ENCODE measurements at regions not wholly inside any gene's neighbourhood (a gene's known extent, or its start where the extent isn't known, plus 50 kb on each side); places are given as distances from the start of the nearest gene placed in this dataset.

DNA sequence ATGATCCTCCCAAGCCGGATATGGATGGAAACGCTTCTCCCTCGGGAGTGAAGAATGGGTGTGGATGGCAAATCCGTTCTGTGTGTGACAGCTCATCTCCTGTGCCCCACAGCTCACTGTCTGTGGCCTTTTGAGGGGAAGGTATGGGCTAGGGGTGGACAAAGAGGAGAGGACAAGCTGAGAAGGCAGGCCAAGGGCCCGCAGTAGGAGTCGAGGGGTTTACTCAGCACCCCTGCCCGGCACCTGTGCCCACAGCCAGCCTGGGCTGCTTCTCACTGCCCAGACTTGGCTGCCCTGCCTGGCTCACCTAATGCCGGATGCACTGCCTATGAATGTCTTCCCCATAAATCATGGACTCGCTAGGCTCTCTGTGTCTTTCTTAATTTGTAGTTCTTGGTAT, 503.8 kb downstream of the TCERG1L start:
- no peak for DNase-seq

DNA sequence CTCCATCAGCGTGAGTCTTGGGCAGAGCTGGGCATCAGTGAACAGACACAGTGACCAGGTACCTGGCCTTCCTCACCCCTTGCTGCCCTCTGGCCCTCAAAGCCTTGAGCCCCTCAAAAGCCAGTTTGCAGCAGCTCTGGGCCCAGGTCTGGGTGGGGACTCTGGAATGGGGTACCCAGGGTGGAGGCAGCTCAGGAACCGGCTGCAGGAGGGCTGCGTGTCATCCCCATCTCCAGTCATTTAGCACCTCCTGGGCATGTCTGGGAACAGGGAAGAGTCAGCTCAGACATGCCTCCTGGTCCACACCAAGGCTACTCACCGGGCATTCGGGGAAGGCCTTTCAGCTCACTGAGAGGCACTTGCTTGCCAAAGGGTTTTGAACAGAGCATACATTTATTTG, 503.3 kb downstream of the TCERG1L start:
- no peak for DNase-seq

DNA sequence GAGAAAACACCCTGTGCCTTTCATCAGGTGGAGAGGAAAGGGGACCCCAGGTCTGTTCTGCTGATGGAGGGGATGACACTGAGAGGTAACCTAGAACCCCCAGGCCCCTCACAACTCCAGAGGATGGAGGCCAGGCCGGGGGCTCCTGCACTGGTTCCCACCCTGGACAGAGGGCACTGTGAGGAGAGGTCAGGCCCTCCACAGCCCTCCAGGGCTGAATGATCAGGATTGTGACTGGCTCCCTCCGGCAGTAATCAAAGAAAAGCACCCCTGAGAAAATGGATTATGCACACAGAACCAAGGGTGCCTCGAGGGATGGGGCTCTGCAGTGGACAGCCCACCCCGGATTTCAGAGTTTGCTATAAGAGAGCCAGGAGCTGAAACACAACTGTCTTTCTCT, 502.8 kb downstream of the TCERG1L start:
- DNase-seq = no peak

DNA sequence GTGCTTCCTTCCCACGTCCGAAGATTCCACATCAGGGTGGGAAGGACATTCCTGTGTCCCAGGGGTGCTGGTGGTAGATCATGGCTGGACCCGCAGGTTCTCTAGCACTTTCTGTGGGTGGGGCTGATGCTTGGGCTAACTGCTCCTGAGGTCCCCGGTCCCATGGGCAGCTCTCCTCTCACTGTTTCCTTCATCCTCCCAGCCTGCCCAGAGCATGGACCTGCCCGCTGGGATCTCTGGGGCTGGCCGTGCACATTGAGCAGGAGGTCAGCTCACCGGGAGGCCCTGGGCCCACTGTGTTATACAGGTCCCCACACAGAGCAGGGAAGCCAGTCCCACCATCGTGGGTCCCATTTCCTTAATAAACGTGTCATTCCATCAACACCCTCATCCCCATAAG, 502.3 kb downstream of the TCERG1L start:
- DNase-seq = no peak

DNA sequence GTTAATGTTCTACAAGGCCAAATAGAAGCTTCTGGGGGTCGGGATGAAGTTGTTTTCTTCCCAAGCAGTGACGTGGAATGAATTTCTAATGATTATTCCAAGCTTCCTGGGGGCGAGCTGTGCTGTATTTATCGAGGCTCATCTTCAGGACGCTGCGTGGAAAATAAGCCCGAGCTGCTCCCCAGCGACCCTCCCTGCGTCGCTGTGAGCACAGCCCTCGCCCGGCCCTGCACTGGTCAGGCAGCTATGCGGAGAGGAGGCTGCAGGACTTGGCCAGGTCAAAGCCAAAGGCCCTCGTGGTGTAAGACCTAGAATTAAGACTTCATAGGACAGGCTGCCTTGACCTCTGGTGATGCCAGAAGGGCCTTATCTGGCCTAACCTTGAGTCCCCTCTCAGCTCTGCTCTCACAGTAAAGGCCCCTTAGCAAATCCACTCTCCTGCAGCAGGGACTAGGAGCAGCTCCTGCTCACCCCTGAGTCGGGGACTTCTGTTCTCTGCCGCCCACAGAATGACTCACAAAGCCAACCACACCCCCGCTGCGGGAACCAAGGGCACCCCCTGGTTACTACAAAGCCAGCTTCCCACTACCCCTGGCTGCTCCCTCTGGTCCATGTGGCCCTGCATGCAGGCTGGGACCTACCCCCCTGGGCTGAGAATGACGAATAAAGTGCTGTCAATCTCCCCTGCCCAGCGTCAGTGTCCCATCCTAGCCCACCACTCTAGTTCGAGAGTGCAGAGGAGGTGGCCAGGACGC, 501.6 kb downstream of the TCERG1L start:
- no peak for DNase-seq

DNA sequence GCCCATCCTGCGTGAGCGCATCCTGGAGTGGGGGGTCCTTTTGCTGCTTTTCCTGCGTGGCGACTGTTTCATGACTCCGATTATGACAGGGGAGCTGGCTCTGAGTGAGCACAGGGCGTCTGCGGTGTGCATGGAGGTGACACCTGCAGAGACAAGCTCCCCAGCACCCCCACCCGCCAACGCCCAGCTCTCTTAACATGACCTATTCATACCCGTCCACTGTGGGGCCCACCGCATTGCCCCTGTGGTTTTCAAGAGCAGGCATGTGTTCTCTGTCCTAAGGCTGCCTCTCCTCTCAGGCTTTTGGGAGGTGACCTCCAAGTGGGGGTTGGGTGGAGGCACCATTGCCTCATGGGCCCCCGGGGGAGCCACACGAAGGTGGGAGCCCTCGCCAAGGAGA, 500.7 kb downstream of the TCERG1L start:
- DNase-seq = no peak

DNA sequence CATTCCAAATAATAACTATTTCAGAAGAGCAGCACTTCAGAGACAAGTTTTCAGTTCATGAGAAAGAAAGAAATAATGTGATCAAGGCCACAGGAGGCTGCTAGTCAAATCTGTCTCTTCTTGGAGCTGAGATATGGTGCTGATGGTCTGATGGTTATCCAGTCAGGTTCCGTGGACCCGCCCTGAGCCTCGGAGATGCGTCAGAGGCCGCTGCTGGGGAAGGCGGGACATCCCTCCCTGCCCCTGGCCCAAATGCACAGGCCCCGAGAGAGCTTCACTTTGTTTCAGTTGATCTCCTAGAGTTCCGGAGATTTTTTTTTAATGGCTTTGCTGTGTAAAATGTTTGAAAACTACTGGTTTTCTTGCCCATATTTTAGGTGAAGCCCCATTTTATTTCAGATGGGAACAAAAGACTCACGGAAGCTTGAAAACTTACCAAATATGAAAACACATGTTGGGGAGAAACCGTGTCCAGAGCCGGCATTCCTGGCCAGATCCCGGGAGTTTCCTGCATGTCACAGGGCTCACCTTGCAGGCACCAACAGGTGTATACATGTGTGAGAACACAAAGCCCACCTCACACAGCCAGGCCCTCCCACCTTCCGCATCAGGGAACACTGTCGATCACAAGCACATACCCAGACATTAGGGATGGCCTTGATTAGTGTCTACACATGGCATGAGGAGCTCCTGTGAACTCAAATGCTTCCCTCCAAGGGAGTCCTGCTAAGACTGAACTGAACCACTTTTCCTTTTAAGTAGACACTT, 499.0 kb downstream of the TCERG1L start:
- no peak for DNase-seq

DNA sequence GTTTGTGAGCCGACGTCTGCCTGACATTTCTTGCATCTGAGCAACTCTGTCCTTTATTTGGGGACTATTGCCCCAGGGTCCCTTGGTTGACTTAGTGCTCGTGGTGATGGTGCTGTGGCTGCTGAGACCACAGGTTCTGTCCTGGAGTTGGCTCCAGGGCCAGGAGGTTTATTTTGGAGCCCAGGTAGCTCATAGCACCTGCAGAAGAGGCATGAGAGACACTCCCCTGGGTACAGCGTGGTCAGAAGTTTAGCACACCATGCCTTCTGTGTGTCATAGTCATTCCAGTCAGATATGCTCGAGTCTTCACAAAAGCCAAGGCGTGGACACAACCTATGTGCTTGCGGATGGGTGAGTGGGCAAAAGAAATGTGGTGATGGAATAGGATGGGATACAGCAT, 496.9 kb downstream of the TCERG1L start:
- DNase-seq = no peak

DNA sequence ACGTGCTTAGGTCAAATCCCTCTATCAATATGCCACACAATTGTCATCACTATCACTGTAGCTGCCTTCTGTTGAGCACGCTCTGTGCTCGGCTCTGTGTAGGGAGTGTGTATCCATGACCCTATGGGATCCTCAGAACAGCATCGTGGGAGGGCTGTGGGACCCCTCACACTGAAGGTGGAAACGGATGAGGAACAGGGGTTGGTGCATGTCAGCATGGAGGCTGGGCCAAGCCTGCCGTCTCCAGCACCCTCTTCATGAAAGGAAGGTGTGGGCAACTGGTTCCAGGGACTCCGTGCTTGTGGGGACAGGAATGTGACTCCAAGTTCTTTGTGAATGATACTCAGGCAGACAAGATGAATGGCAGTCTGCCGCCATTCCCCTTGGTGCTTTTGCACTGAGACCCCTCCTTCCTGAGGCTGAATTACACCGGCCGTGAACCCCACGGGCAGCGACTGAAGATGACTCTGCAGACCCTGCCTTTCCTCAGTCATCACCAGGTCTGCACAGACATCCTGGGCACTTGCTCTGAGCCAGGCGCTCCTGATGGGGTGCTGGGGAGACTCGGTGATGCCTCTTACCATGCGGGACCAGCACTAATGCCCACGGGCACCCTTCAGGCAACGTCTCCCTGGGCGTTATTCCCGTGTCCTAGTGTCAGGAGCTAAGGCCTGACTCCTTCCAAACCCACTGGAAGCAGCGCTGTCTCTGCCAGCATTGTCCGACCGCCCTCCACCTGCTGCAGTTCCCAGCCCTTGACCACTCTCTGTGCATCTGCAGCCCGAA, 495.2 kb downstream of the TCERG1L start:
- DNase-seq = no peak

DNA sequence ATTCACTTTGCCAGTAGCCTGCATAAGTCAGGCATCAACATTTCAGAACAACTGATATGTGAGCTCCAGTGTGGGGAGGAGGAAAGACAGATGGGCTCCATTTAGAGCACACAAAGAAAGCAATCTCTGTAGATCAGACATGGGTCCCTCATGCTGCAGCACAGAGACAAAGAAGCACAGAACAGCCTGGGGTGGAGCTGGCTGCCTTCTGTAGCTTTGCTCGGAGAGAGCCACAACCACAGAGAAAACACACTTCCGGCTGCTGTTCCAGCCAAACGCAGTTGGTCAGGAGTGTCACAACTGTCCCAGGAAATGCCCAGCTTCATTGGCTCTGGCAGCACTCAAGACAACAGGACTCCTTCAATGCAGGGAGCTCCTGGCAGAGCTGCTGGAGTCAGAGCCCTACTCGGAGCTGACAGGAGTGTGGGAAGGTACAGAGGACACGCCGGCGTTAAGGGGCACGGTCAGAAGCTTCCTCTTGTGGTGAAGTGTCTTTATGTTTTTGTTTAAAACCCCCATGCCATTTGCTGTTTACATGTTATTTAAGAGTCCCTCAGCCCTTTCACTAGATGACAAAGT, 494.4 kb downstream of the TCERG1L start:
- DNase-seq = no peak

DNA sequence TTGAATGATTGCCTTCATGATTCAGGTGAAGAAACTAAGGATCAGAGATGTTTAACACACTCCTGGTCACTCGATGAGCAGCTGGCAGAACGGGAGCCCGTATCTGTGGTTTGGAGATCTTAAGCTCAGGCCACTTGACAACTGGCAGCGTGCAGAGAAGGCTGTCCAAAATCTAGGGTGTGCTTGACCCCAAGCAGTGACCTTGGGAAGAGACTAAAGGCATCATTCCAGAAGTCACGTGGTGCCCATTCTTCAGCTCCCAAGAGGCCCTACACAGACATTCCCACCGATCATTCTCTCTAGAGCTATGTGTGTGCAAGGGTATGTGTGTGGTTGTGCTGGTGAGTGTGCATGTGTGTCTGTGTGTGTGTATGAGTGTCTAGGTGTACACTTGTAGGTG, 493.8 kb downstream of the TCERG1L start:
- DNase-seq = no peak

DNA sequence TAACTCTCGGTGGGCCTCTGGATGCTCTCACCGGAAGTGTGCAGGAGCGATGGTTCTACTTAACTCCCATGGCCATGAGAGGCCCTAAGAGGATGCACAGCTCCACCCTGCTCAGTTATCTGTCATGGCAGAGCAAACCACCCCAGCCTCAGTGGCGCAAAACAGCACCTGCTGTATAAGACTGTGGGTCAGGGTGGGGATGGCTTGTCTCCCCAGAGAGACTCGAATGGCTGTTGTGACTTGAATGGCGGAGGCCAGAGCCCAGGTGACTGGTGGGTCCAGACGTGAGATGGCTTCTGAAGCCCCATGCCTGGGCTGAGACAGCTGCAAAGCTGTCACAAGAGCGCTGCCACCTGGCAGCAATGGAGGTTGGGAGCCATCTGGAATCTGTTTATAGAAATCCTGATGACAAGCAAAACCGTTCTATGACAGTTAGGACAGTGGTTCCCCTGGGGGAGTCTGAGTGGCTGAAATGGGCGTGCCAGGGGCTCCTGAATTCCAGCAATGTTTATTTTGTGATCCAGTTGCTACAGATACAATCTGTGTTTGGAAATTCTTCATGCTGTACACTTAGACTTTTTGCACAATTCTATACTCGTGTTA, 490.5 kb downstream of the TCERG1L start:
- no peak for DNase-seq

DNA sequence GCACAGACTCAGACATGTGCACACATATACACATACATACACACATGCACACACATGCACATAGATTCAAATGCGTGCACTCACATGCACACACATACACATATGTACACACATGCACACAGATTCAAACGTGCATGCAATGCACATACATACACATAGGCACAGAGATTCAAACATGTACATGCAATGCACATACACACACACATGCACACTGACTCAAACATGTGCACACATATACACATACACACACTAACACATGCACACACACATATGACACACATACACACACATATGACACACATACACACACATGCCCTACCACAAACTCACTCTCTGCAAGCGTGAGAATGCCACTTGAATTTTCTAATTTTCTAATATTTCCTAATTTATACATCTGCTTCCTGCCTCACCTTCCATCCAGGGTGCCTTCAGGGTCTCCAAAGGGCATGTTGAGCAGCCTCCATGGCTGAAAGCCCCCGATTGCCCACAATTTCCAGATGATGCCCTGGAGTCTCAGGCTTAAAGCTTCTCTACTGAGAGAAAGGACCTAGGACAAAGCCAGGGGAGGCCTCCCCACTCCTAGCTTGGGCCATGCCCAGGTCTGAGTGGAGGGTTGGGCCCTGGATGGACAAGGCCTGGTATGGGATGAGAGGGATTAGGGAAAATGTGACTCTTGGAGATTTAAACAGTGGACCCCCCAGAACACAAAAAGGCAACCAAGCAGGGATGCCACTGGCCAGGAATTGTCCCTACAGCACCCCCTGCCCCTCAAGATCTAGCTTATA, 487.1 kb downstream of the TCERG1L start:
- no peak for DNase-seq

DNA sequence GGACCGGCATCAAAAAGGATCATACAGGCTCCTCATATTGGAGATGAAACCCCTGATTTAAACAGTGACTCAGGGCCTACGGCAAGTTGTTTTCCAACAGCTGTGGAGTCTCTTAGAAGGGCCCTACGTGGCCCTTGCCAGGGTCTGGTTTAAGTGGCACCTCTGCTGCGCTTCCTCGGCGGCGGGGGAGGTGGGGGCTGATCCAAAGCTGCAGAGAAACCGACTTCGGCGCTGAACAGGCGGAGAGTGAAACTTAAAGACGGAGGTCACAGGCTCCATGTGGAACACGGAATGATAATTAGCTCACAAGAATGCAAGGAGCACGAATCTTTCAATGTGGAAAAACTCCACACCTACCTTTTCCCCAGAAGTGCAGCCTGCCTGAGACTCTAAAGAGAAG, 477.9 kb downstream of the TCERG1L start:
- DNase-seq = no peak

DNA sequence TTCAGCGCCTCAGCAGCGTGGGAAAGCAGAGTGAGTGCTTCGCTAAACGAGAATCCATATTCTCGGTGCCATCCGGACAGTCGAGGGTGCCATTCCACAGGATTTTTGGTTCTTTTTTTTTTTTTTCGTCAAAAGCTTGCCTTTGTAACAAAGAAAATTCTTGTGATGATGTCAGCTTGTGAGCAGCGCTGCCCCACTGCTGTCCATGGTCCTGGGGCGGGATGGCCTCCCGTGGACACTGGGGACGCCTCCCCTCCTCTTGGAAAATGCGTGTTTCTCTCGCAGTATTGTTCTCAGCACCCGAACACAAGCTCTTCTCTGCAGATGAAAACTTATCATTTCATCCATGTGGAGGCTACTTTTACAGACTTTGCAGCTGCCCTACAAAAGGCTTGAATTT, 477.4 kb downstream of the TCERG1L start:
- no peak for DNase-seq

DNA sequence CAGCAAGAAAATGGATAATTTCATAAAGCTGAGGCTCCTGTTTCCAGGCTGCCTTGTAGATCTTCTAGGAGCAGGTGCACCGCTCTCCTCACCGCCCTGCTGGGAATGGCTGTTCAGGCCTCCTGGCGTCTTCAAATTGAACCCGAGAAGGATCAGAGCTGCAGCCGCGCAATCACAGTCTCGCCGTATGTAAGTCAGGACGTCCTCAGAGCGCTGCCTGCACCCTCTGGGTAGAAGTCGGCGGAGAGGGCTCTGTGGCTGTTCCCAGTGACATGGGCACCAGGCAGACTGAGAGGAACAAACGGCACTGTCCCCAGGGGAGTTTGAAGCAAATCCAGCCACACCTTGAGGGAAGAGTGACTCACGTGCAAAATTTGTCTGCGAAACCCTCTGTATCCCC, 476.9 kb downstream of the TCERG1L start:
- no peak for DNase-seq

DNA sequence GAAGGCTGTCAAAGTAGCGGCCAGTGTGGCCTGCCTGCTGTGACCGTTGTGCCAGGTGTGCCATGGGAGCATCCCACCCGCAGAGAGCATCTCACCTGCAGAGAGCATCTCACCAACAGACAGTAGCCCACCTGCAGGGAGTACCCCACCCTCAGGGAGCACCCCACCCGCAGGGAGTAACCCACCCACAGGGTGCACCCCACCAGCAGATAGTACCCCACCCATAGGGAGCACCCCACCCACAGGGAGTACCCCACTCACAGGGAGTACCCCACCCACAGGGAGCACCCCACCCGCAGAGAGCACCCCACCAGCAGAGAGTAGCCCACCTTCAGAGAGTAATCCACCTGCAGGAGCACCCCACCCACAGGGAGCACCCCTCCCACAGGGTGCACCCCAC, 476.5 kb downstream of the TCERG1L start:
- no peak for DNase-seq

DNA sequence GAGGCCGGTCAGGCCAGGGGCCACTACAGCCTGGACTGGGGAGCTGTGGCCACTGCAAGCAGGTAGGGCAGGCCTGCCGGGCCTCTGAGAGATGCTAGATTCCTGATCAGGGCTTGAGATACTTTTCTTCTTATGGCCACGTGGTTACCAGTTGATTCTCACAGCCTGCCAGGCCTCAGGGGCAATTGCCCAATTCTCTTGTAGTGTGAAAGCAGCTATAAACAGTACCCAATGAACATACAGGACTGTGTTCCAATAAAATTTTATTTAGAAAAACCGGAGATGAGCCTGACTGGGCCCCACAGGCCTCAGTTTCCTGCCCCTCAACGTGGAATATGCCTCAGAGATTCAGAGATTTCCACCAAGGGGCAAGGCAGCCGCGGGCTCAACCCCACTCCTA, 475.2 kb downstream of the TCERG1L start:
- DNase-seq = no peak

DNA sequence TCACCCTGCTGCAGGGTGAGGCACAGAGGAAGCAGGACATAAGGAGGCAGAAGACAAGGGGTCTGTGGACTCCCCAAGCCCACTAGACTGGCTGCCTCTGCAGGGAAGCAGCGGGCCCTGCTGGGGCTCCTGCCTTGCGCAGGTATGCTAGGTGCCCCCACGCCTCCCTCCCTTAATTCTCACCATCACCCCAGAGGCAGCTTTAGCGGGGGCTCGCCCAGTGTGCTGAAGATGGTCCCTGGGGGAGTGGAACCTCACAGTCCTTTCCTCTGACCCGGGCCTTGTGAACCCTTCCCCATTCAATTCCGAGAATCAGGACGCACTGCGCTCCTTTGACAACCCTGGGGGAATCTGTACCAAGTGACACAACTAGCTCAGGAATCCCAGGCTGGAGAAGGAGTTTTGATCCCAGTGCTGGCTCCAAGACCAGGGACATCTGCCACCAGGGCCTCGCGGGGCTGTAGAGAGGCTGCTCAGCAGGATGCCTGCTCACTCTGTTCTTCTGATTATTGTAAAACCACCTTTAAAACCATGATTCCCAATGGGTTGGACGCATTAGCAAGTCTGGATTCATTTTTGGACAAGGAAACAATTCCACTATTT, 468.4 kb downstream of the TCERG1L start:
- no peak for DNase-seq

DNA sequence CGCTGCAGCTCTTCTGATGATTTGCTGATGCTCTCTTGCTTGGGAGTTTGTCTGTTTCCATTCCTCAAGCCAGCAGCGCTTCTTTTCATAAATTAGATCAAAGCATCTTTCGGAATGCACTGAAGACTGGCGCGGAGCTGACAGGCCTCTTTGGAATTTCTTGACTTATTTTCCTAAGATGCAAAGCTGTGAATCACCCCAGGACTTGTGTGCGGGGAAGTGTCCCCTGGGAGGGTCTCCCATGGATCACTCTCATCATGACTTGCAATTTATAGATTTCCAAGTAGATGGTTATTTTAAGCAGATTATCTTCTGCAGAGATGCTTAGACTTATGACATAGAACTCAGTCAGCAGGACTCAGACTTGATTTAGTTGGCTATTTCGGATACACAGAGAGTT, 467.2 kb downstream of the TCERG1L start:
- DNase-seq = no peak

DNA sequence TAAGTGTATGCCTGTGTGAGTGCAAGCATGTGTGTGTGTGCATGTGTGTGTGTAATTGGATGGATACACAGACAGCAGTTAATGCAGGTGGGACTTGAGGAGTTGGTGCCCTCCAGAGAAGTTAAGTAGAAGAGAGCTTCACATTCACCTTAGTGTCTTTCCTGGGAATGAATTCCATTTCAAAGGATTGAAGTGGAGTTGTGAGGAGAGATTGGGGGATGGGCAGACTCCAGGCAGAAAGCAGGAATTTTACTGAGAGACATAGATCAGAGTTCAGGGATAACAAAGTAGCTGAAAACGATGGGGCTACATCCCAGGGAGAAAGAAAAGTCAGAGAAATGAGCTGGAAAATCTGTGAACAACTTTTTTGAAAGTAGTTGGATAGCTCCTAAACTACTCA, 464.4 kb downstream of the TCERG1L start:
- DNase-seq = no peak

DNA sequence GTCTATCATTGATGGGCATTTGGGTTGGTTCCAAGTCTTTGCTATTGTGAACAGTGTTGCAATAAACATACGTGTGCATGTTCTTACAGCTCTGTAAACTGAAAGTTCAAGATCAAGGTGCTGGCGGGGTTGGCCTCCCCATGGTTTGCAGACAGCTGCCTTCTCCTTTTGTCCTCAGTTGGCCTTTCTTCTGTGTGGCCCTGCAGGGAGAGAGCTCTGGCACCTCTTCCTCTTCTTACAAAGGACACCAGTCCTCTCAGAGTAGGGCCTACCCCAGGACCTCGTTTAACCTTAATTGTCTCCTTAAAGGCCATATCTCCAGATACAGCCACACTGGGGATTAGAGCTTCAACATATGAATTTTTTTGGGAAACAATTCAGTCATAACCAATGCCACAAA, 462.7 kb downstream of the TCERG1L start:
- DNase-seq = no peak

Measured in CD4-positive, alpha-beta T cell treated with Interleukin-12 subunit alpha and Interleukin-12 subunit beta, for 1 hour (primary cell).